ENCODE measurements at regions not wholly inside any gene's neighbourhood (a gene's known extent, or its start where the extent isn't known, plus 50 kb on each side); places are given as distances from the start of the nearest gene placed in this dataset.

DNA sequence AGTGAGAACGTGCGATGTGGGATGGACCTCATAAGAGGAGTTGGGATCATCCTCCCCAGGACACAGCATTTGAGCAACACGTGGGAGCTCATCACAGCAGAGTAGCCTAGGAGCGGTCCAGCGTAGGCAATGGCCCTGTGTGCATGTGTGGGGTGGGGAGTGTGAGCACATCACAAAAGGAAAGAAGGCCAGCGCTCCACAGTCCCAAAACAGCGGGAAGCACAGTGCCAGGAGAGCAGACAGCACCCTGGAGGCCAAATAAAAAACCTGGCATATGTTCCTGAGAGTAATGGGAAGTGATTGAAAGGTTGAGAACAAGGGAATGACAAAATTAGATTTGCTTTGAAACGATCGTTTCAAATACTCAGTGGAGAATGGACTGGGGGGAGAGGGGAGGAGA, 226.0 kb downstream of the C7orf25 start:
- DNase-seq = no peak
- Histone ChIP-seq H3K36me3 (no peaks in the 10 kb centered on the region), H3K27me3 (no peaks in the 10 kb centered on the region), H3K4me1 (no peaks in the 10 kb centered on the region), H3K4me3 (ENCODE audit: low read depth, low read length) (no peak overlapping the region), H3K9me3 (no peaks in the 10 kb centered on the region)
- TF ChIP-seq, protein P1, sequence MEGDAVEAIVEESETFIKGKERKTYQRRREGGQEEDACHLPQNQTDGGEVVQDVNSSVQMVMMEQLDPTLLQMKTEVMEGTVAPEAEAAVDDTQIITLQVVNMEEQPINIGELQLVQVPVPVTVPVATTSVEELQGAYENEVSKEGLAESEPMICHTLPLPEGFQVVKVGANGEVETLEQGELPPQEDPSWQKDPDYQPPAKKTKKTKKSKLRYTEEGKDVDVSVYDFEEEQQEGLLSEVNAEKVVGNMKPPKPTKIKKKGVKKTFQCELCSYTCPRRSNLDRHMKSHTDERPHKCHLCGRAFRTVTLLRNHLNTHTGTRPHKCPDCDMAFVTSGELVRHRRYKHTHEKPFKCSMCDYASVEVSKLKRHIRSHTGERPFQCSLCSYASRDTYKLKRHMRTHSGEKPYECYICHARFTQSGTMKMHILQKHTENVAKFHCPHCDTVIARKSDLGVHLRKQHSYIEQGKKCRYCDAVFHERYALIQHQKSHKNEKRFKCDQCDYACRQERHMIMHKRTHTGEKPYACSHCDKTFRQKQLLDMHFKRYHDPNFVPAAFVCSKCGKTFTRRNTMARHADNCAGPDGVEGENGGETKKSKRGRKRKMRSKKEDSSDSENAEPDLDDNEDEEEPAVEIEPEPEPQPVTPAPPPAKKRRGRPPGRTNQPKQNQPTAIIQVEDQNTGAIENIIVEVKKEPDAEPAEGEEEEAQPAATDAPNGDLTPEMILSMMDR (IDR thresholded peaks at IDR 0.05; ENCODE audit: low read depth, low read length) = no peak

DNA sequence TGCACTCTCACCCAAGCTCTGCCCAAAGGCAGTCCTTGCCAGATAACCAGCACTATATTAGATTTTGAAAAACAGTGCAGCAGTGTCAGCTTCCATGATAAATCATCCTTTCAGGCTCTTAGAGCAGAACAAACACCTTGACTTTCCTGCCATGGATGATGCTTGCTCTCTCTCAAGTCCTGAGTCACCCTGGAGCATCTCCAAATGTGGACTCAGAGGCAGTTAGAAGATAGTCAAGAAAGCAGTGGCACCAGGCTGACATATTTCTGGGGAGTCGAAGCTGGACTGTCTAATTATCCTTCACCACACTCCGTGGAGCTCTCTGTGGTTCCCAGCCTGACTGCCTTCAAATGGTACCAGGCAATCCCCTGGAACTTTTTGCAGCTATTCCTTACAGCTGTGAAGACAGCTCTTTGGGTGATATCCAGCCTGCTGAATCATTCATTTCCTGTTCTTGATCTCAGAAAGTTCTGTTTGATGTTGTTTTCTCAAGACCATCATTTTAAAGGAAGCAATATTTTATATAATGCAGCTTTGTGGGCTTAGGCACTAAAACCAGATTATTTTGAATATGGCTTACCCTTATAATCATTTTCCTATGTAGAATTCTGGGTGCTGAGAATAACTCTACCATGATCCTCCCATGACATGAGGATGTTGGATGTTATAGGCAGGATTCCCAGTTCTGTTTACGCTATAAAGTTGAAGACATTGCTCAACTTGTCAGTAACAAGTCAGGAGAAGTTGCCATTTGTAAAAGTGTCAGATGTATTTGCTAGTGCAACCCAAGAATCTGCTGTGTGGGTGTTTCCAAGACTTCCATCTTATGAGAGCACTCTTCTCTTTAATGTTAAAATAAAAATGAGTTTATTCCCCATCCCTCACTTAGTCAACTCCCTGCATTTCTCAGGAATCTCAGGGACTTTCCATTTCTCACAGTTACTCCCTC, 233.8 kb downstream of the C7orf25 start:
- DNase-seq = no peak
- TF ChIP-seq, protein P1 (IDR thresholded peaks at IDR 0.05; ENCODE audit: low read depth, low read length) = no peak
- Histone ChIP-seq H3K36me3 (no peaks in the 10 kb centered on the region), H3K27me3 (no peaks in the 10 kb centered on the region), H3K4me3 (ENCODE audit: low read depth, low read length) (no peak overlapping the region), H3K4me1 (no peaks in the 10 kb centered on the region), H3K9me3 (no peaks in the 10 kb centered on the region)

DNA sequence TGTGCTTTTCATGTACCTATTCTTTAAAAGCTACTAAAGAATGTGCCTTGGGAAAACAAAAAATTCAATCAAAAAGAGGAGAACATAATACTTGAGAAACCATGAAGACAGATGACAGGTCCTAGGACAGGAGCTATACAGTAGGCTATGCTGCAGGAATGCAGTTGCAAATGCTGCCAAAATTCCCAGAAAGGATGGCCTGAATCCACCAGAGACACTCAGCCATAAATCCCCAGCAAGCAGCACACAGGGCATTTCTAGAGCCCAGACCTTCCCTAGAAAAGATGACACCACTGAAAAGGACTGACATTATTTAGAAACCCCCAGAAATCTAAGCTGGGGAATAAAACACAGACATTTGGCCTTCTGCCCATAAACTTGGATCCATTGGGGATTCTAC, 237.3 kb downstream of the C7orf25 start:
- TF ChIP-seq, protein P1 (IDR thresholded peaks at IDR 0.05; ENCODE audit: low read depth, low read length) = no peak
- H3K4me3 ChIP-seq (ENCODE audit: low read depth, low read length) = no peak overlapping the region
- no peaks in the 10 kb centered on the region for H3K27me3 ChIP-seq
- H3K4me1 ChIP-seq = no peaks in the 10 kb centered on the region
- H3K9me3 ChIP-seq = no peaks in the 10 kb centered on the region
- DNase-seq = no peak
- H3K36me3 ChIP-seq = no peaks in the 10 kb centered on the region

DNA sequence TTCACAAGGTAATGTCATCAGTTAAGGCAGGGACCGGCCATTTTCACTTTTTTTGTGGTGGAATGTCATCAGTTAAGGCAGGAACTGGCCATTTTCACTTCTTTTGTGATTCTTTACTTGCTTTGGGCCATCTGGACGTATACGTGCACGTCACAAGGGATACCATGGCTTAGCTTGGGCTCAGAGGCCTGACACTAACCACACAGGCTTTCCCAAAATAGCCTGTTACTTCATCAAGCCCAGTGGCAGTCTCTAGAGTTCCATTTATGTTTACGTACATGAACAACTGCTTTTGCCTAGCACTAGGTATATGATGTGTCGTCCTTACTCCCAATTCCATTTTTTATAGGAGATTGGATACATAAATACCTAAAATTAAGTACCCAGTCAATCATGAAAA, 237.9 kb downstream of the C7orf25 start:
- Histone ChIP-seq H3K9me3 (no peaks in the 10 kb centered on the region), H3K36me3 (no peaks in the 10 kb centered on the region), H3K4me1 (no peaks in the 10 kb centered on the region), H3K4me3 (ENCODE audit: low read depth, low read length) (no peak overlapping the region), H3K27me3 (no peaks in the 10 kb centered on the region)
- DNase-seq = no peak
- TF ChIP-seq, protein P1 (IDR thresholded peaks at IDR 0.05; ENCODE audit: low read depth, low read length) = no peak

DNA sequence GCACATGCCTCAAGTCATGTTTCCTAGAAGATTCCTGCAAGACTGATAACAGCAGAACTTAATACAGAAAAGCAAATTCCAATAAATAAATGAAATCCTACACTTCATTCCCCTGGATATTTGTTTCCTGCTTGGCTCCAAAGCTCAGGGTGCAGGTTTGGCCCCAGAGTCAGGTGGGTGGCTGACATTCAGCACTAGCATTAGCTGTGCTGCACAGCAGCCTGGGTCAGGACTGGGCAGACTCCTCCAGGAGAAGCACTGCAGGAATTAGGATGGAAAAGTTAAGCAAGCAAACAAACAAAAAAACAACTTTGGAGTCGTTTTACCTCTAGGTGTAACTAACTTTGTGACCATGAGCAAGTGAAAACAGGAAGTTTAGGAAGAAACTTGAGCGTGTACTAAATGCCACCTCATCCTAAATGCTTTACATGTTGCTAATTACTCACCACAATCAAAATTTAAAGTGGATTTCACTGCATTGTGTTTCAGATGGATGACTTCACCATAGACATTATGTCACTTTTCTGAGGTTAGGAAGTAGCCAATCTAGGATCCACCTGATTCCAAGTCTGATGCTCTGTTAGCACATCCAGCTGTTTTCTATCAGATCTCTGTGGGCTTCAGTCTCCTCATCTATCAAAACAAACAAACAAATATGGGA, 239.4 kb downstream of the C7orf25 start:
- Histone ChIP-seq H3K4me1 (no peaks in the 10 kb centered on the region), H3K36me3 (no peaks in the 10 kb centered on the region), H3K27me3 (no peaks in the 10 kb centered on the region), H3K9me3 (no peaks in the 10 kb centered on the region), H3K4me3 (ENCODE audit: low read depth, low read length) (no peak overlapping the region)
- no peak for DNase-seq
- TF ChIP-seq, protein P1 (IDR thresholded peaks at IDR 0.05; ENCODE audit: low read depth, low read length) = no peak

DNA sequence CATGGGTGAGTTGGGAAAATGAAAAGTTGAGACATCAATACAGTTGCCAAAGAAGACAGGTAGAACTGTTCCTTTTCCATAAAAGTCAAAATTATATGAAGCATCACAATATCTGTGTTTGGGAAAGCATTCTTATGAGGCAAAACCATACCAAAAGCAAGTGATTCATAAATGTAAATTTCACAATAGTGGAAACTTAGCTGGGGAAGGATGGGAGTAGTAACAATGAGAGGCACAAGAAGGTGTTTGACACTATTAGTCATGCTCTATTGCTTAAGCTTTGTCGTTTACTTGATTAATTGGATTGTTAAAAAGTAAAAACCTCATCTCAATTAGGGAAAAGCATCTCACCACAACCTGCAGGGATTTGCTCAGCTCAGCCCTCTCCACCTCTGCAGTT, 240.2 kb downstream of the C7orf25 start:
- TF ChIP-seq, protein P1 (IDR thresholded peaks at IDR 0.05; ENCODE audit: low read depth, low read length) = no peak
- DNase-seq = no peak

More for the DNA sequence above, 240.2 kb downstream of the C7orf25 start:
- H3K4me1 ChIP-seq = no peaks in the 10 kb centered on the region
- H3K9me3 ChIP-seq = no peaks in the 10 kb centered on the region
- no peaks in the 10 kb centered on the region for H3K36me3 ChIP-seq
- H3K4me3 ChIP-seq (ENCODE audit: low read depth, low read length) = no peak overlapping the region
- H3K27me3 ChIP-seq = no peaks in the 10 kb centered on the region
